OCI-LY7 (cell line): ENCODE measurements at regions not wholly inside any gene's neighbourhood (a gene's known extent, or its start where the extent isn't known, plus 50 kb on each side); places are given as distances from the start of the nearest gene placed in this dataset.

Experiments
- BruUV-seq: library from RNA; stranded (reverse); fragments of 400-500 nt; replicated peaks from 2 replicates; lab custom pipeline; 2021; lab: Mats Ljungman, UMichigan
- CTCF ChIA-PET: fragments of 300-600 bp; sonication (Branson Sonifier 250); formaldehyde crosslinking; loops from one replicate; lab custom pipeline; 2022; ENCODE audit warnings: antibody characterized with exemption; ENCODE audit not compliant: unreplicated experiment; lab: Charles Lee
- POLR2A ChIA-PET: fragments of 300-600 bp; sonication (Branson Sonifier 250); formaldehyde crosslinking; loops from one replicate; lab custom pipeline; 2022; ENCODE audit warnings: antibody characterized with exemption; lab: Charles Lee
- DNase-seq: peaks from one replicate; pipeline ENCODE4 v3.0.0-alpha.2; 2015; ENCODE audit warnings: low spot score
- H2AFZ ChIP-seq: fragments of 200-600 bp; sonication (generic), shearing (Covaris generic); 2 replicates; pipeline ENCODE4 v1.6.1; 2014; ENCODE audit warnings: mild to moderate bottlenecking, antibody characterized with exemption, low read length, moderate library complexity
- H3K27ac ChIP-seq: fragments of 200-600 bp; sonication (generic); 2 replicates; pipeline ENCODE4 v1.5.1; 2014; ENCODE audit warnings: mixed run types, low read depth, mild to moderate bottlenecking, moderate library complexity, low read length, inconsistent platforms; ENCODE audit not compliant: poor library complexity, severe bottlenecking
- H3K36me3 ChIP-seq: fragments of 200-600 bp; sonication (generic); 2 replicates; pipeline ENCODE4 v1.6.1; 2014; ENCODE audit warnings: mild to moderate bottlenecking, antibody characterized with exemption, low read length, moderate library complexity, mixed read lengths; ENCODE audit not compliant: insufficient read depth
- H3K4me1 ChIP-seq: fragments of 200-600 bp; sonication (generic); 2 replicates; pipeline ENCODE4 v1.5.1; 2014; ENCODE audit warnings: mild to moderate bottlenecking, low read length; ENCODE audit not compliant: insufficient read depth, poor library complexity, severe bottlenecking
- H3K4me2 ChIP-seq: fragments of 200-600 bp; sonication (generic); 2 replicates; pipeline ENCODE4 v1.6.1; 2014; ENCODE audit warnings: mild to moderate bottlenecking, low read length
- H3K4me3 ChIP-seq: fragments of 200-600 bp; sonication (generic); 2 replicates; pipeline ENCODE4 v1.5.1; 2014; ENCODE audit warnings: mild to moderate bottlenecking, low read depth, low read length; ENCODE audit not compliant: poor library complexity, severe bottlenecking
- H3K79me2 ChIP-seq: fragments of 200-600 bp; sonication (generic); 2 replicates; pipeline ENCODE4 v1.6.1; 2016; ENCODE audit warnings: low read depth, mild to moderate bottlenecking, low read length, moderate library complexity, mixed read lengths; ENCODE audit not compliant: insufficient read depth
- H3K9me2 ChIP-seq: fragments of 200-600 bp; sonication (generic); 2 replicates; pipeline ENCODE4 v1.6.1; 2016; ENCODE audit warnings: mild to moderate bottlenecking, low read length, mixed read lengths; ENCODE audit not compliant: insufficient read depth
- H3K9me3 ChIP-seq: fragments of 200-600 bp; sonication (generic); 2 replicates; pipeline ENCODE4 v1.6.1; 2014; ENCODE audit warnings: mild to moderate bottlenecking, mixed run types, low read length, mixed read lengths
- H4K20me1 ChIP-seq: fragments of 200-600 bp; sonication (generic); 2 replicates; pipeline ENCODE4 v1.6.1; 2014; ENCODE audit warnings: mild to moderate bottlenecking, antibody characterized with exemption, low read length, moderate library complexity, mixed read lengths; ENCODE audit not compliant: insufficient read depth
- EZH2phosphoT487 ChIP-seq: fragments of 200-600 bp; sonication (generic); IDR thresholded peaks from 2 replicates; pipeline ENCODE4 v1.6.1; 2018; ENCODE audit warnings: low read depth, borderline replicate concordance, mild to moderate bottlenecking, mixed run types, antibody characterized with exemption, low read length, moderate library complexity, mixed read lengths
- intact Hi-C: fragments of 100-400 bp; cut with micrococcal nuclease; formaldehyde crosslinking; loops from one replicate; pipeline ENCODE4 v1.10.0; 2022; ENCODE audit not compliant: unreplicated experiment
- TF ChIP-seq, protein P1 (sequence below): fragments of 200-600 bp; sonication (generic); conservative IDR thresholded peaks from 2 replicates; pipeline ENCODE4 v1.5.1; 2014; ENCODE audit warnings: mild to moderate bottlenecking, antibody characterized with exemption, low read length, moderate library complexity, mixed read lengths

DNA sequence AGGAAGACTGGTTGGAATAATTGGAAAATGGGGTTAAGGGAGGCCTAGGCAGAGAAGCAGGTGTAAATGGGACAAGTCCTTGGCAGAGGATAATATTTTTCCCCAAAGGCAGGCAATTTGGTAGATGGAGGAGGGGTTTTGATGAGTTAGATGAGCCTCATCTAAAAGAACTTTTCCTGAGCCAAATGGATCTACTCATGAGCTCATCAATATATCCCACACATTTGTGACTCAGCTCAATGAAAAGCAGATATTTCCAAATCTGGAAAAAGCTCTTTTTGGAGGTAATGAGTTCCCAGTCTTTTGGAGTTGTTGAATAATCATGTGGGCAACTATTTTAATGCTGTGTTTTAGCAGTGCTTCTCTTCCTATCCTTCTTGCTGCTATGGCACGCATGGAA lies 685.5 kb upstream of the CITED2 start:
- Histone ChIP-seq H3K4me1 (no peaks in the 10 kb centered on the region), H3K4me2 (no peak overlapping the region), H3K79me2 (no peaks in the 10 kb centered on the region), H4K20me1 (no peaks in the 10 kb centered on the region), H3K36me3 (no peaks in the 10 kb centered on the region), H3K9me2 (no peaks in the 10 kb centered on the region), H3K27ac (no peak overlapping the region), H3K4me3 (no peak overlapping the region), H2AFZ (no peak overlapping the region), H3K9me3 (no peaks in the 10 kb centered on the region)
- BruUV-seq, result no TSS peak
- TF ChIP-seq EZH2phosphoT487, result no peak
- TF ChIP-seq, protein P1, sequence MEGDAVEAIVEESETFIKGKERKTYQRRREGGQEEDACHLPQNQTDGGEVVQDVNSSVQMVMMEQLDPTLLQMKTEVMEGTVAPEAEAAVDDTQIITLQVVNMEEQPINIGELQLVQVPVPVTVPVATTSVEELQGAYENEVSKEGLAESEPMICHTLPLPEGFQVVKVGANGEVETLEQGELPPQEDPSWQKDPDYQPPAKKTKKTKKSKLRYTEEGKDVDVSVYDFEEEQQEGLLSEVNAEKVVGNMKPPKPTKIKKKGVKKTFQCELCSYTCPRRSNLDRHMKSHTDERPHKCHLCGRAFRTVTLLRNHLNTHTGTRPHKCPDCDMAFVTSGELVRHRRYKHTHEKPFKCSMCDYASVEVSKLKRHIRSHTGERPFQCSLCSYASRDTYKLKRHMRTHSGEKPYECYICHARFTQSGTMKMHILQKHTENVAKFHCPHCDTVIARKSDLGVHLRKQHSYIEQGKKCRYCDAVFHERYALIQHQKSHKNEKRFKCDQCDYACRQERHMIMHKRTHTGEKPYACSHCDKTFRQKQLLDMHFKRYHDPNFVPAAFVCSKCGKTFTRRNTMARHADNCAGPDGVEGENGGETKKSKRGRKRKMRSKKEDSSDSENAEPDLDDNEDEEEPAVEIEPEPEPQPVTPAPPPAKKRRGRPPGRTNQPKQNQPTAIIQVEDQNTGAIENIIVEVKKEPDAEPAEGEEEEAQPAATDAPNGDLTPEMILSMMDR, result no peak
- intact Hi-C loops, result no loop called here
- POLR2A ChIA-PET, result no interaction called here
- DNase-seq, result no peak
- CTCF ChIA-PET, result no interaction called here

DNA sequence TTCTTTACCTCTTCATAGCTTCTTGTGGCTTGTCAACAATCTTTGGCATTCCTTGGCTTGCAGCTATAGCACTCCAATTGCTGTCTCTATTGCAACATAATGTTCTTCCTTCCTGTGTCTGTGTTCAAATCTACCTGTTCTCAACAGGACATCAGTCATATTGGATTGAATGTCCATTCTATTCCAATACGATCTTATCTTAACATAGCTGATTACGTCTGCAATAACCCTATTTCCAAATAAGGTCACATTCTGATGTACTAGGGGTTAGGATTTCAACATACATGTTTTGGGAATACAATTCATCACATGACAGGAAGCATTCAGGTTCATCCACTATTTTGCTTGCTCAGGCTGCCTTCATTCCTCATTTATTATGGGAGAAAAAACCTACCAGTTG lies 684.4 kb upstream of the CITED2 start:
- no peak overlapping the region for H2AFZ ChIP-seq
- H3K27ac ChIP-seq, result no peak overlapping the region
- no peaks in the 10 kb centered on the region for H3K4me1 ChIP-seq
- H3K9me2 ChIP-seq, result no peaks in the 10 kb centered on the region
- ChIA-PET POLR2A (no interaction called here), CTCF (no interaction called here)
- H3K4me3 ChIP-seq, result no peak overlapping the region
- no peaks in the 10 kb centered on the region for H3K79me2 ChIP-seq
- TF ChIP-seq EZH2phosphoT487, result no peak
- TF ChIP-seq, protein P1, result no peak
- no TSS peak for BruUV-seq
- H4K20me1 ChIP-seq, result no peaks in the 10 kb centered on the region
- no peaks in the 10 kb centered on the region for H3K36me3 ChIP-seq
- H3K4me2 ChIP-seq, result no peak overlapping the region
- intact Hi-C loops, result no loop called here
- H3K9me3 ChIP-seq, result no peaks in the 10 kb centered on the region
- DNase-seq, result no peak

DNA sequence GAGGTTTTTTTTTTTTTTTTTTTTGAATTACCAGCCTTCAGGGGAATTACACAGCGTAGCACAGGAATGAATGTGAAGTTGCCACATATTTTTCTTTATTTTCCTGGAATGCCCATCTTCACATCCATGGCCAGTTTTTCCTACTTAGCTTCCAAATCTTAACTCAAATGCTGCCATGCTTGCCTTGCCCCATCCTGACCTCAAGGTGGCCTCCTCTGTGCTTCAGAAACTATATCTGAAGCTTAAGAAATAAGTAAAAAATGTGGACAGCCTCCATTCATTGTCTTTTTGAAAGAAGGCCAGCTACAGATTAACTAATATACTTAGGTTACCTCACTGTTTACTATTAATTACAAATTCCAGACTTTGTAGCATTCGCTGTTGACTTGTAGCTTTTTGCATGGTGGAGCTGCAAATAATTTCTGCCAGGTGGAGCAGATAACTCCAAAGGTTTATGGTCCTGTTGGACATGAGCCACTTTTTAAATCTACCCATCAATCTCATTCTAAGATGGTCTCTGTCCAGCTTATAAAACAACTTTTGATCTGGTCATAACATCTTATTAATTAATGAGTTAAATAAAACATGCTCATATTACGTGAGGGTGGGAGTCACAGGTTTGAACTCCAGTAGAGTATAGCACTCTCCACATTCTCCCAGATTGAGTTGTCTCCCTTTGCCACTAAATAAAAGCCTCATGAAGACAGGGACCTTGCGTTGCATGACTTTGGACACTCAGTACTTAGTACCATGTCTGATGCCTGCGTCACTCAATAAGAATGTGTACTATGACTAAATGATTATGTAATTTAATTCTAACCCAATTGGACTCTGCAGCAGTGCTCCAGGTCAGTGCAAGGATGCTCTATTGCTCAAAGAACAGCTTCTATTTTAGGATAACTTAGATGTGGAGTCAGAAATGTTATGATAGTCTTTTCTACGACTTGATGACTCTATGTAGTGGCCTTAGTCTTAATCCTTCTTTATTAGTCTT lies 678.6 kb upstream of the CITED2 start:
- no peaks in the 10 kb centered on the region for H3K36me3 ChIP-seq
- no peaks in the 10 kb centered on the region for H3K79me2 ChIP-seq
- CTCF ChIA-PET, result no interaction called here
- POLR2A ChIA-PET, result interaction anchor here (0.7 to 1.3 kb wide), 3 partner anchors 11 to 649 kb away, joined by 3 to 8 read pairs (median 4); no protein-coding TSS in a partner anchor
- DNase-seq, result peak; percentile 4
- no TSS peak for BruUV-seq
- TF ChIP-seq, protein P1, result peak; percentile 65
- TF ChIP-seq EZH2phosphoT487, result no peak
- H3K9me3 ChIP-seq, result no peaks in the 10 kb centered on the region
- H3K27ac ChIP-seq, result no peak overlapping the region
- no peak overlapping the region for H2AFZ ChIP-seq
- no peaks in the 10 kb centered on the region for H3K4me1 ChIP-seq
- intact Hi-C loops, result no loop called here
- no peaks in the 10 kb centered on the region for H3K9me2 ChIP-seq
- H3K4me2 ChIP-seq, result no peak overlapping the region
- H3K4me3 ChIP-seq, result no peak overlapping the region
- H4K20me1 ChIP-seq, result no peaks in the 10 kb centered on the region
